ENCODE measurements at regions not wholly inside any gene's neighbourhood (a gene's known extent, or its start where the extent isn't known, plus 50 kb on each side); places are given as distances from the start of the nearest gene placed in this dataset.

DNA sequence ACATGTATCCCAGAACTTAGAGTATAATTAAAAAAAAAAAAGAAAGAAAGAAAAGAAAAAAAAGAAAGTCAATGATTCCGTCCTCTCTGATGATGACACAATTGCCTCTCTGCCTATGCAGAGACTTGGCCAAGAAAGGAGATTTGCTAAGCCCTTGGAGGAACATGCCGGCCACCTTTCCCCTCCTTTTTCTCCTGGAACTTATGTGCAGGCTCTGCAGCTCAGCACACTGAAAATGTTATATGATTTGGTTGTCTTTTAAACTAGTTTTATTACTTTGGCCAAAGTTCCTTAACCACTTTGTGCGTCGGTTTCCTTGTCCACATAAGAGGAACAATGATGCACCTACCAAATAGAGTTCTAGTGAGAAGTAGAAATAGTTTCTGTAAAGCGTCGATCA is 111.4 kb upstream of the ZNF644 start:
- TF ChIP-seq MYC (IDR thresholded peaks at IDR 0.05; ENCODE audit: low read depth, low read length) (no peak), POLR2A (IDR thresholded peaks at IDR 0.05; ENCODE audit: extremely low read depth, insufficient read length) (no peak)
- TF ChIP-seq, protein P1, sequence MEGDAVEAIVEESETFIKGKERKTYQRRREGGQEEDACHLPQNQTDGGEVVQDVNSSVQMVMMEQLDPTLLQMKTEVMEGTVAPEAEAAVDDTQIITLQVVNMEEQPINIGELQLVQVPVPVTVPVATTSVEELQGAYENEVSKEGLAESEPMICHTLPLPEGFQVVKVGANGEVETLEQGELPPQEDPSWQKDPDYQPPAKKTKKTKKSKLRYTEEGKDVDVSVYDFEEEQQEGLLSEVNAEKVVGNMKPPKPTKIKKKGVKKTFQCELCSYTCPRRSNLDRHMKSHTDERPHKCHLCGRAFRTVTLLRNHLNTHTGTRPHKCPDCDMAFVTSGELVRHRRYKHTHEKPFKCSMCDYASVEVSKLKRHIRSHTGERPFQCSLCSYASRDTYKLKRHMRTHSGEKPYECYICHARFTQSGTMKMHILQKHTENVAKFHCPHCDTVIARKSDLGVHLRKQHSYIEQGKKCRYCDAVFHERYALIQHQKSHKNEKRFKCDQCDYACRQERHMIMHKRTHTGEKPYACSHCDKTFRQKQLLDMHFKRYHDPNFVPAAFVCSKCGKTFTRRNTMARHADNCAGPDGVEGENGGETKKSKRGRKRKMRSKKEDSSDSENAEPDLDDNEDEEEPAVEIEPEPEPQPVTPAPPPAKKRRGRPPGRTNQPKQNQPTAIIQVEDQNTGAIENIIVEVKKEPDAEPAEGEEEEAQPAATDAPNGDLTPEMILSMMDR (IDR thresholded peaks at IDR 0.05; ENCODE audit: low read depth, low read length) = no peak
- TF ChIP-seq, protein P2, sequence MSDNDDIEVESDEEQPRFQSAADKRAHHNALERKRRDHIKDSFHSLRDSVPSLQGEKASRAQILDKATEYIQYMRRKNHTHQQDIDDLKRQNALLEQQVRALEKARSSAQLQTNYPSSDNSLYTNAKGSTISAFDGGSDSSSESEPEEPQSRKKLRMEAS (IDR thresholded peaks at IDR 0.05; ENCODE audit: low read depth, low read length) = no peak
- DNase-seq (ENCODE audit: low read depth) = no peak
- H3K4me3 ChIP-seq (ENCODE audit: low read depth, low read length) = no peak overlapping the region

DNA sequence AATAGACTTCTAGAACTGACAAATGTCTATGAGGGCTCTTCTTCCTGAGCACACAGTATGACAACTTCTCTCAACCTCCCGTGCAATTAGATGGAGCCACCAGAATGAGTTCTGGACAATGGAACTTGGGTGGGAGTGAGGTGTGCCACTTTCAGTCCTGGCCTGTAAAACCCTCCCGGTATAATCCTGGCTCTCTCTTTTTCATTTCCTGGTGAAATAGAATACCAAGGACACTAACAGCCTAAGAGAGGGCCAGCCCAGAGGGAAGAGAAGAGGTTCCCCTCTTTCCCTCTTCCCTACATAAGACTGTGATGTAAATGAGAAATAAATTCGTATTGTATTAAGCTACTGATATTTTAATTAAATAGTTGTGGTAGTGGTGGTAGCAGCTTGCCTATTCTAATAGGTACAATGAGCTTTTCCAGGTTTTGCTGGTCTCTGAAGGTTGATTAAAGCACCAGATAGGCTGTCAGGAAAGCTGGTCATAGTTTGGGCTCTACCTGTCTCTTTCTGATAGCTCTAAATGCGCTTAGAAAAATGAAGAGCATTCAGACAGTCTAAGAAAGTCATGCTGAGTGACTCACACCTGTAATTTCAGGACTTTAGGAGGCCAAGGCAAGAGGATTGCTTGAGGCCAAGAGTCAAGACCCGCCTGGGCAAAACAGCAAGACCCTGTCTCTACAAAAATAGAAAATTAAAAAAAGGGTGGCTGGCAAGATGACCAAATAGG is 108.6 kb upstream of the ZNF644 start:
- DNase-seq (ENCODE audit: low read depth) = no peak
- H3K4me3 ChIP-seq (ENCODE audit: low read depth, low read length) = no peak overlapping the region
- TF ChIP-seq POLR2A (IDR thresholded peaks at IDR 0.05; ENCODE audit: extremely low read depth, insufficient read length) (no peak), MYC (IDR thresholded peaks at IDR 0.05; ENCODE audit: low read depth, low read length) (no peak)
- TF ChIP-seq, protein P1 (IDR thresholded peaks at IDR 0.05; ENCODE audit: low read depth, low read length) = no peak
- TF ChIP-seq, protein P2 (IDR thresholded peaks at IDR 0.05; ENCODE audit: low read depth, low read length) = no peak

DNA sequence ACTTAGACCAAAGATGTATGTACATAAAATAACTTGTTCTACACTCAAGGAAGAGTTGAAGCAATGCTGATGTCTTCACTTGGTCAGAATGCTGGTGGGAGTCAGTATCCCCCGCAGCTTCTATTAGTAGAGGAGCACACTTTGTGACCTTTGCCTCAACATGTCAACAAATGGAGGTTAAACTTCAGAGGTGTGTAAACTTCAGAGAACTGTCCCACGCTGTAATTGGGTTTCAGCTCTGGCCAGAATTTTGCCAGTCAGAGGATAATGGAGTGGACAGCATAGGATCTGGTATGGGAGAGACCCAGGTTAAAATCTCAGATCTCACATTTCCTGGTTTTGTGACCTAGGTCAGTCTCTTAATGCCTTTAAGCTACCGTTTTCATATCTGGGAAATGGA is 107.6 kb upstream of the ZNF644 start:
- DNase-seq (ENCODE audit: low read depth) = no peak
- TF ChIP-seq POLR2A (IDR thresholded peaks at IDR 0.05; ENCODE audit: extremely low read depth, insufficient read length) (no peak), MYC (IDR thresholded peaks at IDR 0.05; ENCODE audit: low read depth, low read length) (no peak)
- TF ChIP-seq, protein P1 (IDR thresholded peaks at IDR 0.05; ENCODE audit: low read depth, low read length) = no peak
- TF ChIP-seq, protein P2 (IDR thresholded peaks at IDR 0.05; ENCODE audit: low read depth, low read length) = no peak
- H3K4me3 ChIP-seq (ENCODE audit: low read depth, low read length) = no peak overlapping the region

DNA sequence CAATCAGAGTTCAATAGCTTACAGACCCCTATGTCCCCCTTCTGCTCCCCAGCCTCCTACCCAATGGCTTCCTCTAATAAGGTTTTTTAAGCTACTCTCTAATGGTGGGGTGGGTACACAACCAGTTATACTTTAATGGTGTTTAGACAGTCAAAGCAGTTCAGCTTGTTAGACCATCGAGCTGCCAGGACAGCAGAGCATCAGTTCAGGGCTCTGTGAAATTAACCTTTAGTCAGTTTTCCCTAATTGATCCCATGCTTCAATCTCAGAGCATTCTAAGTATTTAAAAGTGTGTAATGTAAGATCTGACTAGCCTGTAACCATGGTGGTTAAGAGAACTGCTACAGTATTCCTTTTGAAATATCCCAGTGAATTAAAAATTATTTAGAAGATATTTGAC is 107.2 kb upstream of the ZNF644 start:
- TF ChIP-seq, protein P1 (IDR thresholded peaks at IDR 0.05; ENCODE audit: low read depth, low read length) = no peak
- TF ChIP-seq POLR2A (IDR thresholded peaks at IDR 0.05; ENCODE audit: extremely low read depth, insufficient read length) (no peak), MYC (IDR thresholded peaks at IDR 0.05; ENCODE audit: low read depth, low read length) (no peak)
- TF ChIP-seq, protein P2 (IDR thresholded peaks at IDR 0.05; ENCODE audit: low read depth, low read length) = no peak
- no peak overlapping the region for H3K4me3 ChIP-seq (ENCODE audit: low read depth, low read length)
- no peak for DNase-seq (ENCODE audit: low read depth)

DNA sequence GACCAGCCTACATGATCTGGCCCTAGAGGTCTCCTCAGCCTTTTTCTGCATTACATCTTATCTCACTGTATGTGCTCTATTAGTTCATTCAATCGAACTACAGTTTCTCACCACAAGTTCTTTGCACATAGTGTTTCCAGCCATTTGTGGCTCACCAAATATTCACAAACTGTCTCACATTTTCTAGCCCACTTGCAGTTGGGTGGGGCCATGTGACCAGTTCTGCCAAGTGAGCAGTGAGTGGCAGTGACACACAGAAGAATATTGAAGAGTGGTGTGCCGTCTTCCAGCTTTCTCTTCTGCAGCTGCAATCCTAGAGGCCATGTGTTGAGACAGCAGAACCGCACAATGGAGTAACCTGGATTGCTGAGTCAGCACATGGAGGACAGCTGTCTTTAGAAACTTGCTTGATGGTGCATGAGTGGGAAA is 103.2 kb upstream of the ZNF644 start:
- peak; percentile 10 for DNase-seq (ENCODE audit: low read depth)
- no peak overlapping the region for H3K4me3 ChIP-seq (ENCODE audit: low read depth, low read length)
- TF ChIP-seq, protein P2 (IDR thresholded peaks at IDR 0.05; ENCODE audit: low read depth, low read length) = no peak
- TF ChIP-seq POLR2A (IDR thresholded peaks at IDR 0.05; ENCODE audit: extremely low read depth, insufficient read length) (no peak), MYC (IDR thresholded peaks at IDR 0.05; ENCODE audit: low read depth, low read length) (no peak)
- TF ChIP-seq, protein P1 (IDR thresholded peaks at IDR 0.05; ENCODE audit: low read depth, low read length) = no peak
